ENCODE measurements at regions not wholly inside any gene's neighbourhood (a gene's known extent, or its start where the extent isn't known, plus 50 kb on each side); places are given as distances from the start of the nearest gene placed in this dataset.

GRCh38 chrX:4435905-4436304, 722.5 kb upstream of the PRKX start:
- no peaks in the 10 kb centered on the region for H3K4me1 ChIP-seq
- H3K9me3 ChIP-seq (ENCODE audit: control insufficient read depth, low read length), result no peaks in the 10 kb centered on the region
- no peaks in the 10 kb centered on the region for H3K27me3 ChIP-seq (ENCODE audit: control insufficient read depth, insufficient read depth, low read length)
- TF ChIP-seq, protein P1, sequence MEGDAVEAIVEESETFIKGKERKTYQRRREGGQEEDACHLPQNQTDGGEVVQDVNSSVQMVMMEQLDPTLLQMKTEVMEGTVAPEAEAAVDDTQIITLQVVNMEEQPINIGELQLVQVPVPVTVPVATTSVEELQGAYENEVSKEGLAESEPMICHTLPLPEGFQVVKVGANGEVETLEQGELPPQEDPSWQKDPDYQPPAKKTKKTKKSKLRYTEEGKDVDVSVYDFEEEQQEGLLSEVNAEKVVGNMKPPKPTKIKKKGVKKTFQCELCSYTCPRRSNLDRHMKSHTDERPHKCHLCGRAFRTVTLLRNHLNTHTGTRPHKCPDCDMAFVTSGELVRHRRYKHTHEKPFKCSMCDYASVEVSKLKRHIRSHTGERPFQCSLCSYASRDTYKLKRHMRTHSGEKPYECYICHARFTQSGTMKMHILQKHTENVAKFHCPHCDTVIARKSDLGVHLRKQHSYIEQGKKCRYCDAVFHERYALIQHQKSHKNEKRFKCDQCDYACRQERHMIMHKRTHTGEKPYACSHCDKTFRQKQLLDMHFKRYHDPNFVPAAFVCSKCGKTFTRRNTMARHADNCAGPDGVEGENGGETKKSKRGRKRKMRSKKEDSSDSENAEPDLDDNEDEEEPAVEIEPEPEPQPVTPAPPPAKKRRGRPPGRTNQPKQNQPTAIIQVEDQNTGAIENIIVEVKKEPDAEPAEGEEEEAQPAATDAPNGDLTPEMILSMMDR (IDR thresholded peaks at IDR 0.05), result no peak
- H3K36me3 ChIP-seq (ENCODE audit: control insufficient read depth, insufficient read depth, low read length), result no peaks in the 10 kb centered on the region
- H2AFZ ChIP-seq, result no peak overlapping the region
- no peaks in the 10 kb centered on the region for H3K79me2 ChIP-seq
- no peak overlapping the region for H3K27ac ChIP-seq
- H3K4me3 ChIP-seq (ENCODE audit: low read depth, low read length), result no peak overlapping the region
- H3K9ac ChIP-seq, result no peak overlapping the region
- no peak overlapping the region for H3K4me2 ChIP-seq (ENCODE audit: low read length)

DNA sequence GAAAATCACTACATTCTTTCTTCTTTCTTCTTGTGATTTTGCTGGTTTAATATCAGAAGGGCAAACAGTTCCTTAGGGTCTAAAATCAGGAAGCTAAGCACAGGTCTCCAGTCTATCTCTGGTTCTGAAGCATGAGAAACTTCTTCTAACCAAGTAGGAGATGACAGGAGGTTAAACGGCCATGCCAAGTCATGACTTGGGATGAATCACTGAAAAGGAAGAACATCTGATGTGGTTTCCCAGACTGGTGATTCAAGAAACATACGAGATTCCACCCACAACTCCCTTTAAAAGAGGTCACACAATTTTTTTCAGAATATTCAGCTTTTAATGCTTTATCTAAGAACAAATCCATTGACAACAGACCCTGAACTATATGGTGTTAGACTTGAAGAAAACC, 684.0 kb upstream of the PRKX start:
- Histone ChIP-seq H3K27me3 (ENCODE audit: control insufficient read depth, insufficient read depth, low read length) (no peaks in the 10 kb centered on the region), H3K9me3 (ENCODE audit: control insufficient read depth, low read length) (no peaks in the 10 kb centered on the region), H3K4me2 (ENCODE audit: low read length) (no peak overlapping the region), H3K4me3 (ENCODE audit: low read depth, low read length) (no peak overlapping the region), H3K36me3 (ENCODE audit: control insufficient read depth, insufficient read depth, low read length) (no peaks in the 10 kb centered on the region), H3K27ac (no peak overlapping the region), H2AFZ (no peak overlapping the region), H3K79me2 (no peaks in the 10 kb centered on the region), H3K4me1 (no peaks in the 10 kb centered on the region), H3K9ac (no peak overlapping the region)
- TF ChIP-seq, protein P1 (IDR thresholded peaks at IDR 0.05), result no peak

- no peak overlapping the region for H3K4me3 ChIP-seq (ENCODE audit: low read depth, low read length)
- no peaks in the 10 kb centered on the region for H3K4me1 ChIP-seq
- no peaks in the 10 kb centered on the region for H3K36me3 ChIP-seq (ENCODE audit: control insufficient read depth, insufficient read depth, low read length)
- no peak overlapping the region for H3K4me2 ChIP-seq (ENCODE audit: low read length)
- TF ChIP-seq, protein P1 (IDR thresholded peaks at IDR 0.05), result no peak
- no peaks in the 10 kb centered on the region for H3K79me2 ChIP-seq
- no peaks in the 10 kb centered on the region for H3K27me3 ChIP-seq (ENCODE audit: control insufficient read depth, insufficient read depth, low read length)
- no peak overlapping the region for H2AFZ ChIP-seq
- H3K27ac ChIP-seq, result no peak overlapping the region
- no peak overlapping the region for H3K9ac ChIP-seq
- H3K9me3 ChIP-seq (ENCODE audit: control insufficient read depth, low read length), result no peaks in the 10 kb centered on the region
Observed at GRCh38 chrX:4382273-4382672, 668.8 kb upstream of the PRKX start.

- no peak overlapping the region for H2AFZ ChIP-seq
- no peaks in the 10 kb centered on the region for H3K9me3 ChIP-seq (ENCODE audit: control insufficient read depth, low read length)
- no peaks in the 10 kb centered on the region for H3K4me1 ChIP-seq
- no peak overlapping the region for H3K4me2 ChIP-seq (ENCODE audit: low read length)
- TF ChIP-seq, protein P1 (IDR thresholded peaks at IDR 0.05), result no peak
- no peak overlapping the region for H3K9ac ChIP-seq
- no peaks in the 10 kb centered on the region for H3K27me3 ChIP-seq (ENCODE audit: control insufficient read depth, insufficient read depth, low read length)
- H3K4me3 ChIP-seq (ENCODE audit: low read depth, low read length), result no peak overlapping the region
- H3K27ac ChIP-seq, result no peak overlapping the region
- no peaks in the 10 kb centered on the region for H3K36me3 ChIP-seq (ENCODE audit: control insufficient read depth, insufficient read depth, low read length)
- H3K79me2 ChIP-seq, result no peaks in the 10 kb centered on the region
Observed at GRCh38 chrX:4380710-4381109, 667.3 kb upstream of the PRKX start.

GRCh38 chrX:4379071-4379470, 665.6 kb upstream of the PRKX start:
- H3K79me2 ChIP-seq, result no peaks in the 10 kb centered on the region
- TF ChIP-seq, protein P1 (IDR thresholded peaks at IDR 0.05), result no peak
- H3K4me3 ChIP-seq (ENCODE audit: low read depth, low read length), result no peak overlapping the region
- no peaks in the 10 kb centered on the region for H3K27me3 ChIP-seq (ENCODE audit: control insufficient read depth, insufficient read depth, low read length)
- H3K36me3 ChIP-seq (ENCODE audit: control insufficient read depth, insufficient read depth, low read length), result no peaks in the 10 kb centered on the region
- H3K4me1 ChIP-seq, result no peaks in the 10 kb centered on the region
- H3K4me2 ChIP-seq (ENCODE audit: low read length), result no peak overlapping the region
- H3K9me3 ChIP-seq (ENCODE audit: control insufficient read depth, low read length), result no peaks in the 10 kb centered on the region
- H2AFZ ChIP-seq, result no peak overlapping the region
- no peak overlapping the region for H3K9ac ChIP-seq
- no peak overlapping the region for H3K27ac ChIP-seq

Measured in parathyroid adenoma (tissue), 2 donors.